Activated naive CD4-positive, alpha-beta T cell treated with anti-CD3 and anti-CD28 coated beads, Interleukin-2, amount 50 U/mL, for 72 hours (primary cell): ENCODE measurements at regions not wholly inside any gene's neighbourhood (a gene's known extent, or its start where the extent isn't known, plus 50 kb on each side); places are given as distances from the start of the nearest gene placed in this dataset.

Experiments used
- ATAC-seq, 2 donors: fragments of 150-1000 bp; cut with Tn5 transposase; 2 replicates each; pipeline ENCODE4 v1.10.0; 2021; ENCODE audit warnings: mild to moderate bottlenecking in 2 of 2, moderate library complexity in 2 of 2
- DNase-seq, 2 donors: peaks; one replicate each; pipeline ENCODE4 v3.0.0; 2021 to 2022; ENCODE audit warnings: low spot score in 2 of 2
- H3K27ac Mint-ChIP-seq, 2 donors: one replicate each; pipeline ENCODE4 v1.8.0; 2022; ENCODE audit warnings: mild to moderate bottlenecking in 2 of 2, mixed read lengths in 2 of 2
- H3K36me3 Mint-ChIP-seq, 2 donors: one replicate each; pipeline ENCODE4 v1.8.0; 2022; ENCODE audit warnings: mixed read lengths in 2 of 2
- H3K9me3 Mint-ChIP-seq, 2 donors: one replicate each; pipeline ENCODE4 v1.8.0; 2022; ENCODE audit warnings: mixed read lengths in 2 of 2

DNA sequence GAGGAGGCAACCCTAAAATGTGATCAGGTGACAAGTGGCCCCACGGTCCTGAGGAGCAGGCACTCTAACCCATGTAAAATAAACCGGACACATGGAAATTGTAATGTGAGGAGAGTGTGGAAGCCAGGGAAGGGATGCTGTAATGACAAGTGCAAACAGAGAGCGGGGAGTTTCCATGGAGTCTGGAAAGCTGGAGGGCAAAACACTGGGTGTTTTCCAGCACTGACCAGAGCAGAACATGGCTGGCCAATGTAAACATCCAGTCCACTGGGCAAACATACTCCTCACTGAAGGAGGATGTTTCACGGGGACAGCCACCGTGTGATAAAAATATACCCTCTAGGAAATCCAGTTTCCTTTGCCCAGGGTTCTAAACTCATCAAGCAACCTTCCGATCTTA, 219.0 kb upstream of the JARID2 start:
- no peak overlapping the region for H3K27ac Mint-ChIP-seq
- no peak for ATAC-seq

DNA sequence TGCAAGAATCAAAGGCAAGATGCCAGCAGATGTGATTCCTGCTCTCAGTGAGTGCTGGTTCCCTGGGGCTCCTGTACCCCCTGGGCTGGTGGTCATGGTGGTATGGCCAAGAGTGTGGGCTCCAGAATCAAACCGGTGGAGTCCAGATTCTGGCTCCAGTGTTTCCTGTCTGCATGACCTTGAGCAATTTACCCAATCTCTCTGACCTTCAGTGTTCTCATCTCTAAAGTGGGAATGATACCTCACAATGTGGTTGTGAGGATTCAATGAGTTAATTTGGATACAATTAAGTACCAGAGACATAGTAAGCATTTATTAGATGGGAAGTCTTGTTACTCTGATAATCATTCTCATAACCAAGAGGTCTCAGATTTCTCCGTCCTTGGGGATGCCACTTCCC, 218.4 kb upstream of the JARID2 start:
- ATAC-seq (no peak), DNase-seq (no peak)
- Mint-ChIP-seq H3K36me3 (peaks cover 0 to 46% of the 10 kb centered on the region in 2 donors), H3K27ac (no peak overlapping the region), H3K9me3 (peaks cover 6 to 21% of the 10 kb centered on the region in 2 donors)

More for the DNA sequence above, 219.0 kb upstream of the JARID2 start:
- H3K9me3 Mint-ChIP-seq = peaks cover 6 to 16% of the 10 kb centered on the region in 2 donors
- H3K36me3 Mint-ChIP-seq = peaks cover 0 to 42% of the 10 kb centered on the region in 2 donors
- no peak for DNase-seq

DNA sequence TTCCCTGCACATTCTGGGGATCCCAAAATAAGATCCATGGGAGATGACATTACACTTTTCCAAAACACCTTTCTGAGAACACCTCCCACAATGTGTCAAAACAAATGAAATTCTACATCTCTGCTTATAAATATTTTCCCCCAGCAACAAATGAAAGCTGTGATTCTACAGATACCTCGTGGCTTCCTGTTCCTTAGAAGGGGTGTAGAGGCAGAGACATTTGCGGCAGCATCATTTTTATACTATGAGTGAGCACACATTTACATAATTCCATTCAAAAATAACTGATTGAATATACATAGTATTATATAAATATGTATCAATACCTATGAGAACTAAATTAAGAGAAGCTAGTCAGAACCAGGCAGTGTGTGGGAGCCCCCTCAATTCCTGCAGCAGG, 213.9 kb upstream of the JARID2 start:
- H3K9me3 Mint-ChIP-seq = peaks cover 6 to 29% of the 10 kb centered on the region in 2 donors
- DNase-seq (no peak), ATAC-seq (peak; percentile 47 to 63)
- H3K36me3 Mint-ChIP-seq = peaks cover 0 to 61% of the 10 kb centered on the region in 2 donors
- H3K27ac Mint-ChIP-seq = no peak overlapping the region

DNA sequence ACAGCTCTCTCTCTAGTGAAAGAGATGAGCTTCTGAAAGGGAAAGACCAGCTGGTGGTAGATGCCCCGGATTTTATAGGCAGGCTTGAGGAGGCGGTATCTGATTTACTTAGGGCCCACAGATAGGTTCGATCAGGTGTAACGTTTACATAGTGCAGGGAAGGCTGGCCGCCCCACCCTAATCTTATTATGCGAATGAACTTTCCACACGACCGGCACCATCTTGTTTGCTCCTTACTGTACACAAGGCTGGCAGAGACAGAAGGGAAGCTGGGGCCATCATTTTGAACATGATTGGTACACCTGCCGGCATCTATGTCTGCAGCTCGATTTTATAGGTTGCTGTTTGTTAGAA, 212.0 kb upstream of the JARID2 start:
- Mint-ChIP-seq H3K27ac (no peak overlapping the region), H3K36me3 (peaks cover 0 to 48% of the 10 kb centered on the region in 2 donors), H3K9me3 (peaks cover 6 to 29% of the 10 kb centered on the region in 2 donors)
- DNase-seq = no peak
- no peak for ATAC-seq

DNA sequence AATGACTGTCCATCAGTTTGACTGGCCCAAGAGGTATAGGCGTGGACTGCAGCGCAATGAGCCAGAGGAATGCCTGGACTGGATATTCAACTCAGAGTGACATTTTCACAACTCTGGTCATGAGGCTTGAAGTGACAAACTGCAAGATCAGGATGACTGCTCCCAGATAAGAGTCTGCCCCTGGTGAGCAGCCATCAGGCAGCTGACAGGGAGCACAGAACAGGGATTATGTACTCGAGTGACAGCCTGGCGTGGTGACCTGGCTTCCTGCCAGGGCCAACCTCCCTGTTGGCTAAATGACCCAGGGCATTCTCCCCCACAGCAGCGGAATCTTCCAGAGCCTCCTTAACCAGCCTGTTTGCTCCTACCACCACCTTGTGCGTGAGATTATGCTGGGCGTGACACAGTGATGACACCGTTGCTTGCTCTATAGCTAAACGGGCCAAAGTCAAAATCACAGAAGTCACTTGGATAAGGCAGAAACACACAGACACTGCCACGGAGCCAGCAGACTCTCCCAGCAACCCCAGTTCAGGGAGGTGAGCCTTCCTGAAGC, 209.1 kb upstream of the JARID2 start:
- ATAC-seq (no peak), DNase-seq (no peak)
- Mint-ChIP-seq H3K36me3 (peaks cover 0 to 19% of the 10 kb centered on the region in 2 donors), H3K9me3 (peaks cover under 1 to 18% of the 10 kb centered on the region in 2 donors), H3K27ac (no peak overlapping the region)

DNA sequence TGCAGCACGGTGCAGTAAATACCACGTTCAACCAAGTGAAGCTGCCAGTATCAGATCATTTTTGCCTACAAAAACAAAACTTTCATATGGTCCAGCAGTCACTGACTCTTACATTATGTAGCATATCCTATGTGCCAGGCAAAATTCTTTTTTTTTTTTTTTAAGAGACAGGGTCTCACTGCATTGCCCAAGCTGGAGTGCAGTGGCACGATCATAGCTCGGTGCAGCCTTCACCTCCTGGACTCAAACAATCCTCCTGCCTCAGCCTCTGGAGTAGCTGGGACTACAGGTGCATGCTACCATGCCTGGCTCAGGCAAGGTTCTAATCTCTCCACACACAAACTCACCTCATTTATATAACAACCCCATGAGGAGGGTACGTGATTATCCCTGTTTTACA, 208.6 kb upstream of the JARID2 start:
- ATAC-seq (no peak), DNase-seq (no peak)
- peaks cover 0 to 17% of the 10 kb centered on the region in 2 donors for H3K36me3 Mint-ChIP-seq
- no peak overlapping the region for H3K27ac Mint-ChIP-seq
- peaks cover 0 to 15% of the 10 kb centered on the region in 2 donors for H3K9me3 Mint-ChIP-seq

DNA sequence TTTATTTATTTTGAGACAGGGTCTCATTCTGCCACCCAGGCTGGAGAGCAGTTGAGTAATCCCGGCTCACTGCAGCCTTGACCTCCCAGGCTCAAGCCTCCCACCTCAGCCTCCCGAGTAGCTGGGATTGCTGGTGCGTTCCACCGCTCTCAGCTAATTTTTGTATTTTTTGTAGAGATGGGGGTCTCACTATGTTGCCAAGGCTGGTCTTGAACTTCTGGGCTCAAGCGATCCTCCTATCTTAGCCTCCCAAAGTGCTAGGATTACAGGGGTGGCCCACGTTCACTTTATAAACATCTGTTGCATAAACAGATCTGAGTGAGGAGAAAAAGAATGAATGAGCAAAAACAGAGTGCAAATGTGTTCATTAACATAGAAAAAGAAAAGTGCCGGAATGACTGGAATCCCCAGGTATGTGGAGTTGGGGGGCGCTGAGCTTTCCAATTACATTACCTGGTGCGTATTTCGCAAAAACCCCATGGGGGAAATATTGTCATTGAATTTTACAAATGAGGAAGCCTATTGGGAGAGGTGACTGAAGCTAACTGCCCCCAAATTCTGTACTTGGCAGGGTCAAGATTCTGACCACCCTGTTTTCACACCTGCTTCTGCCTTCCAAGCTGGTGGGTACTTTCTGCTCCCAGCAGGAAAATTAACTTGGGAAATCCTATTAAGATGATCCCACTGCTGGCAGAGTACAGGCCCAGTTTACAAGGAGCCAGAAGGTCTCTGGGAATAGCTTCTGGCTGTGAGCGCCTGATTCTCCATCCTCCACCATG, 207.7 kb upstream of the JARID2 start:
- Mint-ChIP-seq H3K27ac (no peak overlapping the region), H3K9me3 (peaks cover 0 to 6% of the 10 kb centered on the region in 2 donors), H3K36me3 (peaks cover 0 to 7% of the 10 kb centered on the region in 2 donors)
- DNase-seq (no peak), ATAC-seq (no peak)

DNA sequence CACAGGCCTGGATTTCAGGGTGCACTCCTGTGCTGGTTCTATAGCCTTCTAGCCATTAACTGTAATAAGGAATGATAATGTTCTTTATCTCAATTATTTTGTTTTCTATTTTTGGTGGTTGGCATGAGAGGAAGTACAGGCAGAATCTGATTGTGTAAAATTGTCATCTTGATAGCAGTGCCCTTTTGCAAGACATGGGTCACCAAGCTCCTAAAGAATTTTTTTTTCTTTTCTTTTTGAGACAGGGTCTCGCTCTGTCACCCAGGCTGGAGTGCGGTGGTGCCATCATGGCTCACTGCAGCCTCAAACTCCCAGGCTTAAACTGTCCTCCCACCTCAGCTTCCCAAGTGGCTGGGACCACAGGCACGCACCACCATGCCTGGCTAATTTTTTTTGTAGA, 206.7 kb upstream of the JARID2 start:
- Mint-ChIP-seq H3K27ac (no peak overlapping the region), H3K9me3 (no peaks in the 10 kb centered on the region), H3K36me3 (no peaks in the 10 kb centered on the region)
- DNase-seq = no peak
- ATAC-seq = no peak

DNA sequence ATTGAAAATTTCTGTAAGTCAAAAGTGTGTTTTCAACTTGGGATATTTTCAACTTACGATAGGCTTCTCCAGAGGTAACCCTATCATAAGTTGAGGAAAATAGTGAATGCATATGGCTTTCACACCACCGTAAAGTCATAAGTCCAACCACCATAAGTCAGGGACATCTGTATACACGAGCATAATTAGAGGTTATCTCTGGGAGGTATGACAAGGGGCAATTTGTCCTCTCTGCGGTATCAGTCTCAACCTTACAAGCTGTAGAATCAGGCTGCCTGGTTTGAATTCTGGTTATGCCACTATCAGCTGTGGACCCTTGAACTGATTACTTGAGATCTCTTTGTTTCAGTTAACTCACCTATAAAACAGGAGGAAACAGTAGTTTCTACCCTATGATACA, 202.9 kb upstream of the JARID2 start:
- H3K36me3 Mint-ChIP-seq = no peaks in the 10 kb centered on the region
- H3K9me3 Mint-ChIP-seq = no peaks in the 10 kb centered on the region
- no peak overlapping the region for H3K27ac Mint-ChIP-seq
- ATAC-seq = no peak
- DNase-seq = no peak

DNA sequence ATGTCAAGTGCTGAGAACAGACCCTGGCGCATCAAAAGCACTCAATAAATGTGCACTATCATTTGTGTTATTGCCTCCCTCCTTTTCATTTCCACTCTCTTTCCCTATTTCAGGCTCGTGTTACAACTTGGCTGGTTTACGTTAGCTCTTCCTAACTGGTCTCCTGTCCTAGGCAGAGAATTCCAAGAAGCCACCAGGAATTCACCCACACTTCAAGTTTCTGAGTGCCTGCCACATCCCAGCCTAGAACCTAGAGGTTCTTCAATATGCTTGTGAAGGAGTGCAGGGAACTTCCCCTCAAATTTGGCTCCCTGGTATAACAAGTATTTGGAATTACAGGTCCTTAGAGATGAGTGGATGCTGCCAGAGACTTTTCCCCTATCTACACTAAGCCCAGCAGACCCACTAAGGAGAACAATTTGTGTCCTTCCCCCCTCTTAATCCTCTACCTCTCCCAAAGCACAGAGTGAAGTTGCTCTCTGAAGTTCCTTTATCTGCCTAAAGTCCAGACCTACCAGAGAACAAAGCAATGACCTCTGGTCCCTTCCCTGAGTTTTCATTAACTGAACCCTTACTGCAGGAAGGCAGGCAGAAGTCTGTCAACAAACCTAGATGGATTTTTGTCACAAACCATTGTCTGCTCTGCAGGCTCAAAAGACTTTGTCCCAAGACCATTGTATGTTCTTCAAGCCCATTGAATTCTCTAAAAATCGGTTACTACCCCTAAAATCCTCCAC, 201.6 kb upstream of the JARID2 start:
- Mint-ChIP-seq H3K9me3 (no peaks in the 10 kb centered on the region), H3K36me3 (no peaks in the 10 kb centered on the region), H3K27ac (no peak overlapping the region)
- no peak for ATAC-seq
- no peak for DNase-seq

DNA sequence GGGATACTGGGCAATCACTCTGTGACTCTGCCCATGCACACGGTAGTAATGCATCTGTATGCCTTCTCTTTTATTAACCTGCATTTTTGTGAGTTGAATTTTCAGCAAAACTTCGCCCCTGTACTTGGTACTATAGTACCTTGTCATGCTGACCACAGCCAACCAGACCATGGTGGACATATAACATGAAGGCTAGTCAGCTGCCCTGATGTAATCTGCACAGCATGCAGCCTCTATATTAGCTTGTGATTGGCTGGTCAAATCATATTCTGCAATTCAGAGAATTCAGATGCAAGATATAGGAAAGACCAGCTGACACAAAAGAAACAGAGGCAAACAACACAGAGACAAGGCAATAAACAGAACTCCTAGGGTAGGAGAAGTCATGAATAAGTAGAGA, 200.9 kb upstream of the JARID2 start:
- H3K9me3 Mint-ChIP-seq = no peaks in the 10 kb centered on the region

DNA sequence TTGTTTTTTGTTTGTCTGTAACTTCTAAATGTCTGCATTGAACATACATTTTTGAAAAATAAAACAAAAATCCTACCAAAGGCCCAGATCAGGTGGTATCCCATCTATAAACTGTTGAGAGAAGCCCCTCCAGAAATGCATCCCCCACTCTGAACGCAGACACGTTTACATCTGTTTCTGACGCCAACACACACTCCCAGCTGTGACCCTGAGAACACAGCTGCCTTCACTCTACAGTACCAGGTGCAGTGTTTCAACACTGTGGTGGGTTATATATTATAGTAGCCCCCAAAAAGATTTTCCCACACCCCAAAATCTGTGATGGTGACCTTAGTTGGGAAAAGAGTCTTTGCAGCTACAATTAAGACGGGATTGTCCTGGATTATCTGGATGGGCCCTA, 199.1 kb upstream of the JARID2 start:
- Mint-ChIP-seq H3K9me3 (no peaks in the 10 kb centered on the region), H3K36me3 (no peaks in the 10 kb centered on the region)
- ATAC-seq = no peak

More for the DNA sequence above, 200.9 kb upstream of the JARID2 start:
- no peak for ATAC-seq
- no peak overlapping the region for H3K27ac Mint-ChIP-seq
- no peak for DNase-seq
- H3K36me3 Mint-ChIP-seq = no peaks in the 10 kb centered on the region

DNA sequence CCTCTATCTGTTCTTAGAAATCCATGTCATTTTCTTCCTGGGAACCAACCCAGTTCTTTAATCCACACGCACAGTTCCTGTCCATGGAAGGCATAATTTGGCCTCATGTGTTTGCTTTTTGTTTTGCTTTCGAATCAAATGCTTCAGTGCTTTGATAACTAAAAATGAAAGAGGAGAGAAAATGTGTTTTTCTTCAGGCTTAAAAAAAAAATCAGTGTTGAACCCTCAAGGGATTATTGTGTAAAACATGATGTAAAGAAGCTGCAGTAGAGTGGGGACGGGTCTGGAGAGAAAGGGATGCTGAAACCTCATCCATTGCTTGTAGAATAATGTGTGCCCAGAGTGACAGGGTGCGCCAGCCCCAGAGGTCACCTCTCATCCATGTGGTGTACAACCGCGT, 197.5 kb upstream of the JARID2 start:
- DNase-seq (no peak), ATAC-seq (no peak)
- Mint-ChIP-seq H3K27ac (no peak overlapping the region), H3K36me3 (no peaks in the 10 kb centered on the region), H3K9me3 (no peaks in the 10 kb centered on the region)

More for the DNA sequence above, 199.1 kb upstream of the JARID2 start:
- no peak for DNase-seq
- no peak overlapping the region for H3K27ac Mint-ChIP-seq

DNA sequence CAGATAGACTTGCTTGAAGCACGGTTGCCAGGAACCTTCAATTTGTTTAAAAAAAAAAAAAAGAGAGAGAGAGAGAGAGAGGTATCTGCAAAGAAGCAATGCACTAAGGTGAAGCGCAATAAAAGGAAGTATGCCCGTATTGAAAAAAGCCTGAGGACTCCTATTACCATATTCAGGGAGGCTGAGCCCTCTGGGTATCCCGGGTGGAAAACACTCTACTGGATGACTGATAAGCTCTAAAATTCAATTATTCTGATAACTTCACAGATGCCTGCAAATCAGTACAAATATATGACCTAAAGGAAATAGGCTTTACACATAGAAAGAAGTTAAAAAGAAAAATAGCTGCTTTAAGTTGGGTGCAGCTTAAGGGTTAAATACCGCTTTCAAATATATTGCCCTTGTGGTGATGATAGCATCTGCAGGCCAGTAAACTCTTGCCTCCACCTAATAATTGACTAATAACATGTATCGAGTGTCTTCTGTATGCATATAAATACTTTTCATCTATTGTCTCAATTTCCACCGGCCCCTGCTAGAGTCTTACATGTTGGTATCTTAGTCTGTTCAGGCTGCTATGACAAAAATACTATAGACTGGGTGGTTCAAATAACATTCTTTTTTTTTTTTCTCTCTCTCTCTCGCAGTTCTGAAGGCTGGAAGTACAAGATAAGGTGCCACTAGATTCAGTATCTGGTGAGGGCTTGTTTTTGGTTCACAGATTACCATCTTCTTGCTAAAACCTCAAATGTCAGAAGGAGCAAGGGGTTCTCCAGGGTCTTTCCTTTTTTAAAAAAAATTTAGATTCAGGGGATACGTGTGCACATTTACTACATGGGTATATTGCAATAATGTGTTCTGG, 187.4 kb upstream of the JARID2 start:
- no peak for ATAC-seq
- Mint-ChIP-seq H3K36me3 (peaks cover 0 to 5% of the 10 kb centered on the region in 2 donors), H3K9me3 (peaks cover 0 to 13% of the 10 kb centered on the region in 2 donors), H3K27ac (no peak overlapping the region)
- DNase-seq = no peak

DNA sequence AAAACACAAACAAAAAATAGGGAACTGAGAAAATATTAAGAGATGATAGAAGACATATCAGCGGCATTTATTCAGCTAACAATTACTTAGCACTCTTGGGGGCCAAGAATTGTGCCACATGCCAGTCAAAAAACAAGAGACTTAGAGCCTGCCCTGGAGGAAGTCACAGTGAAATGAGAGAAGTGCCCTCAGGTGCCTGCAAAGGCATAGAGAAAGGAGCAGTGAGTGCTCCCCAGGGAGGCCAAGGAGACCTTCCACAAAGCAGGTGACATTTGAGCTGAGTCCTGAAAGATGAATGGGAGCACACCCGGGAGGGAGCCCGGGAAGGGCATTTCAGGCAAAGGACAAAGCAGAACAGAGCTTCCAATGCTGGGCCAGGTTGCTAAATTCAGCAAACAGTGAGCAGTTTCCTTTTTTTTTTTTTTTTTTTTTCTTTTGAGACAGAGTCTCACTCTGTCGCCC, 184.7 kb upstream of the JARID2 start:
- Mint-ChIP-seq H3K36me3 (peaks cover 0 to 5% of the 10 kb centered on the region in 2 donors), H3K27ac (no peak overlapping the region), H3K9me3 (peaks cover 0 to 9% of the 10 kb centered on the region in 2 donors)
- ATAC-seq (no peak), DNase-seq (no peak)

DNA sequence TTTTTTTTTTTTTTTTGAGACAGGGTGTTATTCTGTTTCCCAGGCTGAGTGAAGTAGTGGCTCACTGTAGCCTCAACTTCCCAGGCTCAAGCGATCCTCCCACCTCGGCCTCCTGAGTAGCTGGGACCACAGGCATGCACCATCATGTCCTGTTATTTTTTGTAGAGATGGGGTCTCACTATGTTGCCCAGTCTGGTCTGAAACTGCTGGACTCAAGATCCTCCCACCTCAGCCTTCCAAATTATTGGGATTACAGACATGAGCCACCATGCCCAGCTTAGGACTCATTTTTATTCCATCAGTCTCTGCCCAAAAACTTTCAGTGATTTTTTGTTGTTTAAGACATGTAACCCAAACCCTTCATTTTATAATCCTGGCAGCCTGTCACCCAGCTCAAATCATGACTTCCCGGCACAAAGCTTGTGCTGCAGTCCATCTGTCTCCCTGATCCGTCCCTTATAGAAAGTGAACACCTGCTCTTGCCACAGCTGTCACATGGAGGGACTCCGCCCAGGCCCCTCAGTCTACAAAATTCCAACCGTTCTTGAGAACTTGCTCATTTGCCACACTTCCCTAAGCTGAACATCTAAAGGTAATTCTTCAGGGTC, 183.9 kb upstream of the JARID2 start:
- ATAC-seq = no peak
- Mint-ChIP-seq H3K36me3 (peaks cover 0 to 5% of the 10 kb centered on the region in 2 donors), H3K9me3 (peaks cover 0 to 7% of the 10 kb centered on the region in 2 donors), H3K27ac (no peak overlapping the region)
- DNase-seq = no peak
